Muscle layer of duodenum (tissue), 2 donors: ENCODE measurements at regions not wholly inside any gene's neighbourhood (a gene's known extent, or its start where the extent isn't known, plus 50 kb on each side); places are given as distances from the start of the nearest gene placed in this dataset.

Experiments
- H3K27ac ChIP-seq: one replicate; pipeline ENCODE4 v1.7.0; 2013; ENCODE audit warnings: mild to moderate bottlenecking, low read length
- H3K27me3 ChIP-seq: one replicate; pipeline ENCODE4 v1.7.0; 2013; ENCODE audit warnings: low read depth, mild to moderate bottlenecking, control low read depth, low read length
- H3K36me3 ChIP-seq, 2 donors: one replicate each; pipeline ENCODE4 v1.7.0; 2013; ENCODE audit warnings: low read length in 2 of 2, control low read depth in 1 of 2, mild to moderate bottlenecking in 1 of 2; ENCODE audit not compliant: insufficient read depth in 2 of 2, control insufficient read depth in 1 of 2
- H3K4me1 ChIP-seq, 2 donors: one replicate each; pipeline ENCODE4 v1.7.0; 2013; ENCODE audit warnings: low read length in 2 of 2, mild to moderate bottlenecking in 2 of 2, control low read depth in 1 of 2, moderate library complexity in 1 of 2; ENCODE audit not compliant: insufficient read depth in 2 of 2, control insufficient read depth in 1 of 2
- H3K4me3 ChIP-seq, 2 donors: one replicate each; pipeline ENCODE4 v1.7.0; 2013; ENCODE audit warnings: low read length in 2 of 2, low read depth in 1 of 2, mild to moderate bottlenecking in 1 of 2
- H3K9me3 ChIP-seq, 2 donors: one replicate each; pipeline ENCODE4 v1.7.0; 2013; ENCODE audit warnings: low read length in 2 of 2, control low read depth in 1 of 2, mild to moderate bottlenecking in 1 of 2; ENCODE audit not compliant: control insufficient read depth in 1 of 2
- donor health status: healthy.

GRCh38 chr20:57927376-57927775 is 217.6 kb upstream of the PMEPA1 start:
- Histone ChIP-seq H3K4me3 (no peak overlapping the region), H3K9me3 (peaks cover 0 to 5% of the 10 kb centered on the region in 2 donors), H3K27ac (no peak overlapping the region), H3K4me1 (no peaks in the 10 kb centered on the region), H3K36me3 (no peaks in the 10 kb centered on the region), H3K27me3 (no peaks in the 10 kb centered on the region)

- H3K27me3 ChIP-seq: no peaks in the 10 kb centered on the region
Observed at GRCh38 chr20:57922706-57923105, 212.9 kb upstream of the PMEPA1 start.

GRCh38 chr20:57922083-57922482 is 212.3 kb upstream of the PMEPA1 start:
- Histone ChIP-seq H3K9me3 (no peaks in the 10 kb centered on the region), H3K4me1 (no peaks in the 10 kb centered on the region), H3K27me3 (no peaks in the 10 kb centered on the region), H3K36me3 (no peaks in the 10 kb centered on the region), H3K27ac (no peak overlapping the region), H3K4me3 (no peak overlapping the region)

More at GRCh38 chr20:57922706-57923105, 212.9 kb upstream of the PMEPA1 start:
- H3K36me3 ChIP-seq: no peaks in the 10 kb centered on the region
- no peaks in the 10 kb centered on the region for H3K9me3 ChIP-seq
- no peaks in the 10 kb centered on the region for H3K4me1 ChIP-seq
- no peak overlapping the region for H3K27ac ChIP-seq
- H3K4me3 ChIP-seq: no peak overlapping the region

- Histone ChIP-seq H3K27ac (no peak overlapping the region), H3K4me1 (no peaks in the 10 kb centered on the region), H3K27me3 (no peaks in the 10 kb centered on the region), H3K9me3 (no peaks in the 10 kb centered on the region), H3K36me3 (no peaks in the 10 kb centered on the region), H3K4me3 (no peak overlapping the region)
Observed at GRCh38 chr20:57921676-57922075, 211.9 kb upstream of the PMEPA1 start.

GRCh38 chr20:57920971-57921370 is 211.2 kb upstream of the PMEPA1 start:
- Histone ChIP-seq H3K27me3 (no peaks in the 10 kb centered on the region), H3K9me3 (no peaks in the 10 kb centered on the region), H3K27ac (no peak overlapping the region), H3K4me1 (no peaks in the 10 kb centered on the region), H3K4me3 (no peak overlapping the region), H3K36me3 (no peaks in the 10 kb centered on the region)

GRCh38 chr20:57919049-57919448 is 209.2 kb upstream of the PMEPA1 start:
- Histone ChIP-seq H3K27me3 (no peaks in the 10 kb centered on the region), H3K36me3 (no peaks in the 10 kb centered on the region), H3K4me3 (no peak overlapping the region), H3K9me3 (no peaks in the 10 kb centered on the region), H3K4me1 (no peaks in the 10 kb centered on the region), H3K27ac (no peak overlapping the region)

GRCh38 chr20:57918551-57918950 is 208.7 kb upstream of the PMEPA1 start:
- Histone ChIP-seq H3K9me3 (no peaks in the 10 kb centered on the region), H3K4me1 (no peaks in the 10 kb centered on the region), H3K4me3 (no peak overlapping the region), H3K27me3 (no peaks in the 10 kb centered on the region), H3K36me3 (no peaks in the 10 kb centered on the region), H3K27ac (no peak overlapping the region)

GRCh38 chr20:57914205-57914604 is 204.4 kb upstream of the PMEPA1 start:
- no peak overlapping the region for H3K27ac ChIP-seq
- no peak overlapping the region for H3K4me3 ChIP-seq
- H3K9me3 ChIP-seq: no peaks in the 10 kb centered on the region
- H3K27me3 ChIP-seq: no peaks in the 10 kb centered on the region
- H3K36me3 ChIP-seq: no peaks in the 10 kb centered on the region
- H3K4me1 ChIP-seq: no peaks in the 10 kb centered on the region

- H3K9me3 ChIP-seq: no peaks in the 10 kb centered on the region
- no peak overlapping the region for H3K4me3 ChIP-seq
- no peaks in the 10 kb centered on the region for H3K4me1 ChIP-seq
- H3K36me3 ChIP-seq: no peaks in the 10 kb centered on the region
- H3K27me3 ChIP-seq: no peaks in the 10 kb centered on the region
- no peak overlapping the region for H3K27ac ChIP-seq
Observed at GRCh38 chr20:57913156-57913930, 203.5 kb upstream of the PMEPA1 start.

GRCh38 chr20:57912227-57912582 is 202.4 kb upstream of the PMEPA1 start:
- Histone ChIP-seq H3K27me3 (no peaks in the 10 kb centered on the region), H3K36me3 (no peaks in the 10 kb centered on the region), H3K4me3 (no peak overlapping the region)

GRCh38 chr20:57911512-57912226 is 201.9 kb upstream of the PMEPA1 start:
- Histone ChIP-seq H3K9me3 (no peaks in the 10 kb centered on the region), H3K4me3 (no peak overlapping the region), H3K36me3 (no peaks in the 10 kb centered on the region), H3K27ac (no peak overlapping the region), H3K27me3 (no peaks in the 10 kb centered on the region), H3K4me1 (no peaks in the 10 kb centered on the region)

More at GRCh38 chr20:57912227-57912582, 202.4 kb upstream of the PMEPA1 start:
- Histone ChIP-seq H3K27ac (no peak overlapping the region), H3K9me3 (no peaks in the 10 kb centered on the region), H3K4me1 (no peaks in the 10 kb centered on the region)
